Limb (tissue), 2 donors: ENCODE measurements at regions not wholly inside any gene's neighbourhood (a gene's known extent, or its start where the extent isn't known, plus 50 kb on each side); places are given as distances from the start of the nearest gene placed in this dataset.

ENCODE experiments used
- DNase-seq, 2 donors: peaks; one replicate each; pipeline ENCODE4 v3.0.0-alpha.2; 2016; ENCODE audit errors: extremely low spot score in 2 of 2

GRCh38 chr3:124486324-124486723, 243.9 kb upstream of the UMPS start:
- DNase-seq, result no peak

GRCh38 chr3:124489506-124489905, 240.7 kb upstream of the UMPS start:
- DNase-seq, result no peak

DNA sequence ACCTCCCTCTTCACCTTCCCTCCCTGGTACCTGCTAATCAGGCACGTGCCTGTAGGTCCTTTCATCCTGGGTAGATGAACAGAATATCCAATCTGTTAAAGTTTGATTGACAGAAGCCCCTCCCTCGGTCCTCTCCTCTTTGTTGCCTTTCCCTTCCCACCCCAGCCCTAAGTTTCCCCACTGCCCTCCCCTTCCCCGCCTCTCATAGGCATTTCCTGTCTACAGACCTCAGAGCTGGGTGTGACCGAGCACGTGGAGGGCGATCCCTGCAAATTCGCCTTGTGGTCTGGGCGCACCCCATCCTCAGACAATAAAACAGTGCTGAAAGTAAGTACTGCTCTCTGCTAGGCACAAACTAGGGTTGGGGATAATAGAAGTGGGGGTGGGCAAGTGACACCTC, 239.2 kb upstream of the UMPS start:
- DNase-seq, result no peak

DNA sequence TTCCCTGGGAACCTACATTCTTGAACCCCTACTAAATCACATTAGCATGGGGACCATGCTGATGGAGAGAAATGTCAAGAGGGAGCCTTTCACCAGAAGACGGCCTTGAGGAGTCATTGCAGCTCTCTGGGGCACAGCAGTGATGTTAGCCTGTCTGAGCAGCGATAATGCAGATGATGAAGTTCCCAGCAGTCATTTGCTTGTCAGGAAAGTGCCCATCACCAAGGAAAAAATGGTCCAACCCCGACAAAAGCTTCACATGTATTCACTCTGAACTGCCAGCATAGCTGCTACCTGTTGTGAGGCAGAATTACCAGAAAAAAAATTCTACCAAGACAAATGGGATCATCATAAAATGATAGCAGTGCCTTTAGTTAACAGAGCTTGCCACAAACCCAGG, 238.4 kb upstream of the UMPS start:
- DNase-seq, result no peak

GRCh38 chr3:124492824-124493223, 237.4 kb upstream of the UMPS start:
- no peak for DNase-seq

DNA sequence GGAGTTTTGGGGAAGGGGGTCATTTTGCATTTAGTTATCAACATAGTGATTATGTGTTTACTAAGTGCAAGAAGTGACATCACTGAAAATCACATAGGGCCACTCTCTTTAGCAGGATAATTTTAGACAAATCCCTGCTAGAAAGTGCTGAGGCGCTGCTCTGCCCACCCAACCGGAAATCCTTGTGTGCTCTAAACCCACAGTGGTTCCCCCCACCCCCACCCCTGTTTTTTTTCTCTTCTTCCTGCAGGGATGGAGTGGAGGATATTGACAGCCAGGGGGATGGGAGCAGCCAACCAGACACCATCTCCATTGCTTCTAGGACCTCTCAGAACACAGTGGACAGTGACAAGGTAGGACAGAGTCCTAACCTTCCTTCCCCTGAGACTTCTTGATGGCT, 234.2 kb upstream of the UMPS start:
- no peak for DNase-seq

- DNase-seq, result no peak
These were observed 232.8 kb upstream of the UMPS start for GRCh38 chr3:124497487-124497886.

DNA sequence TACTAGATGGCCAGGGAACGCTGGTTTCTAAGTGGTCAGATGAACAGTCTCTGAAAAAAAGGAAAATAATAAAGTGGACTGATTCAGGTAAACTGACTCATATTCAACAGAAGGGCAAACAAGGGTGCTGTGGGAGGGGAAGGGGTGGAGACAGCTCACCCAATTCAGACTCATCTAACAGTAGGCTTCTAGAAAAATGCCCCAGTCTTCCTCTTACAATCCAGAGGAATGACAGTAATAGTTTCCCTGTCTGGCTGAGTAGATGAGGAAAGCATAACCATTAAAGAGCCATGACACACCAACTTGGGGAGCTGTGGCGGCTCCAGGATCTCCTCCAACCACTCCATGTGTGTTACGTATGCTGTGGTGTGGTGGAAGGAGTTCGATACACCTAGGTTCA, 231.4 kb upstream of the UMPS start:
- DNase-seq, result no peak

- DNase-seq, result peak in 1 of 2 donors; percentile 24
These were observed 225.8 kb upstream of the UMPS start for GRCh38 chr3:124504332-124505059.

- no peak for DNase-seq
These were observed 220.4 kb upstream of the UMPS start for GRCh38 chr3:124509884-124510283.

DNA sequence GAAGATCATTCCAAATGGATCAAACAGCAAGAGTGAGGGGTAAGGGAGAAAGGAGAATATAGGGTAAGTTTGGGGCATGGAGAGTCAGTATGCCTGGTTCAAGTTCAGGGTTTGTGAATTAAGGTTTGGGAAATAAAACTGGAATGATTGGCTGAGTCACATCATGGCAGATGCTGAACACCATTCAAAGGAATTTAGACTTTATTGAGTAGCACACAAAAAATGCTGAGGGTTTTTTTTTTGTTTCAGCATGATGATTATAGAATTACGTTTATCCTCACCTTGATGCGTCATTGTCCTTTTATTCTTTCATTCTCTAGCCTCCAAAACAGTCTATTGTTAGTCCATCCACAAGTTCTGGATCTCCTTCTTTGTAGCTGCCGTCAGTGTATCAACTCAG, 220.0 kb upstream of the UMPS start:
- DNase-seq, result no peak

DNA sequence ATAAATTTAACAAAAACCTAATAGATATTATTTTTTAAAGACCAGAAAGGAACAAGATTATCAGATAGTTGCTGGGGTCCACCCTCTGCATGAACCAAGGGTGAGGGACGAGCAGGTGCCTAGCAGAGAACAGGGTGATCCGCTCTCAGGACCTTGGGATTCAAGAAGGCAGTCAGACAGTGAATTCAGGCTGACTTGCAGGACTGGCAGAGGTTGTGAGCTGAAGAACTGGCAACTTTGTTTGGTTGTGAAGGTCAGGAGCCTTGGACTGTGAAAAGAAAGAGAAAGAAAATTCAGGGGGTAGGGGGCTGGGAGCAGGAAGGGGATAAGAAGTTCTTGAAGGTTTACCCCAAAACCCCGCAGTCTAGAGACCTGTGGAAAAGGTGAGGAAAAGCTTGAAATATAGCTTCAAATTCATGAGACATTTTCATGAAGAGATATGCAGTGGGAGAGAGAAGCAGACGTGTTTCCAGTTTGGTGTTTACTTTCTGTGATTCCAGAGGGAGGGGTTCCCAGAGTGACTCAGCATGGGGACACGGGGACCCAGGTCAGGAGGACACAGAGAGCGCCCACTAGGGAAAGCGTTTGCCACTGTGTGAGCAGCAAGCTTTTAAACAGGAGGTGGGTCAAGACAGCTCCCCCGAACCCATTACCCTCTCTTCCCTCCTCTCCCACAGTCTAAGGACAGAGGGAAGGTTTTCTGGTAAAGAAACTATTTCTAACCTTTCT, 217.2 kb upstream of the UMPS start:
- DNase-seq, result no peak

DNA sequence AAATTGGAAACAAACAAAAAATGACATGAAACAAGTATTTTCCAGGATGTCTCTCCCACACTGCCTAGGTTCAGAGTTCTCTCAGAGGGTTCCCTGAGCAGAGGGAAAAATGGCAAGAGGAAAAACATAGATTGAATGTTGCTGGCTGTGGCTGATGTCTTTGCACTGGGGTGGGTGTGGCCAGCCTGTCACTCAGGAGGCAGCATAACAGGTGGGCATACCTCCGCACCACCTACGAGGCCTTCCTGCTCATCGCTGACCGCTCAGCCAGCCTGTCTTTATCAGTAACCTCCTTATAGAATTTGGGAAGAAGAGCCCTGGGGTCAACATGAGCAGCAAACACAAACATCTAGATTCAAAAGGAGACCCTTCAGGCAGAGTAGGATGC, 216.6 kb upstream of the UMPS start:
- DNase-seq, result no peak

DNA sequence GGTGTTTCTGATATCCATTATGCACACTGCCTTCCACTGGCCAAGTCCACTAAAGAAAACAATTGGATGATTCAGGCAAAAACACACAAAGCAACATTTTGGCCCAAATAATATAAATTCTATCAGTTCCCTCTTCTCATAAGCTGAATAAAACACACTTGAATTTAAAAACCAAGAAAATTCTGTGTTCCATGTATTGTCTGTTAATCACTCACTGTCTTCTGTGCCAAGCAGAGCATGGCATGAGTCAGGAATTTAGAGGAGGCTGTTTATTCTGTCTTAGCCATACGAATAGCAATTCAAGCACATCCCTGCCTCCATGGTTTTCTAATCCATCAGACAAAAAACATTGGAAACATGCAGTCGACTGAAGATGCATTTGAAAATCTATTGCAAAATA, 215.6 kb upstream of the UMPS start:
- no peak for DNase-seq

DNA sequence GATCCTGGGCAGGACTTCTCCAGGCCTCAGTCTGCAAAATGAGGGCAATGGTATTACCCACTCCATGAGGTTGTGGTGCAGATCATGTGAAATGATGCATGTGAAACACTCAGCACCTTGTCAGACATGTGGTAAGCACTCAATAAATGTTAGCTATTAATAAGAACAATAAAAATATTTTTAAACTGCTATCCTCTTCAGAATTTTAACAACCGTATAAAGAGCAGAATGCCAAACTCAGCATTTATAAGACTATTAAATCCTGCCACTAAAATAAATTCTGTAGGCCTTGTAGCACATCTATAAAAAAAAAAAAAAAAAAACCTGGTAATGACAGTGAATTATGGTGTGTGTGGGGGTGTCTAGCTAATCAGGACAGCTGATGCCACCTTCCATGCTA, 213.9 kb upstream of the UMPS start:
- DNase-seq, result no peak

DNA sequence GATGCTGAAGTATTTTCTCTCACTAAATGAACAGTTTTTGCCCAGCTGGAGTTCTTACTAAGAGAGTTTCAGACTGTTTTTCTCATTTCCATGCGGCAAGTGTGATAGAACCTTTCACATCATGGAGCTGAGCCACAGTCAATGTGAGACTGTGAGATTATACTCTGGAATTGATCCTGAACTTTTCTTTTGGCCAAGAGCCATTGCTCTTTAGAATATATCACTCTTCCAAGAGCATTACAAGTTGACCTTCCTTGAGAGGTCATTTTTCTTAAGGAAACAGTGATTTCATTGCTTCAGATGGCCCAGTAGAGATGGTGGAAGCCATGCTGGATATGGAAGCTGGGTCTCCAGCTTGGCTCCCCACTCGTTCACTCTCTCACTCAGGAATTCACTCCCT, 212.9 kb upstream of the UMPS start:
- peak in 1 of 2 donors; percentile 9 for DNase-seq

GRCh38 chr3:124518350-124518749, 211.9 kb upstream of the UMPS start:
- DNase-seq, result no peak

DNA sequence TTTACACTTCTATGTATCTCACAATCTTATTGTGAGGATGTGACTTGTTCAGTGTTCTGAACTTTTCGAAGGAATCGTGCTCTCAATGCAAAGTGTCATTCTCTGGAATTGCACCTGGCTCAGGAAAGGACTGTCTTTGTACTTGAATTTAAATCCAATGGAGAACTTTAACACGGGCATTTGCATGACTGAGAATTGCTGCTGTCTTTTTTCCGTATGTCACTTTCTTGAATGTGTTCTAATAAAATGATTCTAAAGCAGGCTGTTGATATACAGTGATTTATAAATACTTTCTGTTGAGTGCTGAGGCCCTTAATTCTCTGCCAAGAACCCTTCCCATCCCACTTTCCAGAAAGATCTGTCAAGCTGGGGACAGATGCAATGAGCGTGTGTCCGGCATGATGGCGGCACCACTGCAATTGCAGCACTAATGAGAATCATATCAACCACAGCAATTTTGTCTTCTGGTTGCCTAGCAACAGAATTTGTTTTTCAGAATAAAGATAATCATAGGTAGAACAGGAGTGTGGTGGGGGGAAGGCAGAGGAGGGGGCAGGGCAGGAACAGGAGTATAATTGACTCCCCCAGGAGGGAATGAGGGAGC, 210.6 kb upstream of the UMPS start:
- no peak for DNase-seq

DNA sequence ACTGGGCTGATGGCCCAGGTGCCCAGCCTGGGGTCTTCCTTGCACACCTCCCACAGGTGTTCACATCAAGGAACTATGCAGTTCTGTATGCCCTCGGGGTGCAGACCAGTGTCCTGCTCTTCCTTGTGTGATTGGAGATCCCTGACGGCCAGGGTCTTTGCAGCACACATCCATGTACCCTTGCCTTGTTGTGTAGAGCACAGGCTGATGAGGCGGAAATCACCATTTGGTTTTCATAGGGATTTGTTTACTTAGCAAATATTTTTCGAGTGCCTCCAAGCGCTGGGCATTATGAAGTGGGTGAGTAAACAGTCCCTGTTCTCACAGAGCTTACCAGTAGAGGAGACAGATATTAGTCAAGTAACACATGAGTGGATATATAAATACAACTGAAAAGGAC, 209.3 kb upstream of the UMPS start:
- DNase-seq, result no peak

GRCh38 chr3:124522082-124522625, 208.1 kb upstream of the UMPS start:
- no peak for DNase-seq

GRCh38 chr3:124526601-124527000, 203.7 kb upstream of the UMPS start:
- DNase-seq, result no peak

DNA sequence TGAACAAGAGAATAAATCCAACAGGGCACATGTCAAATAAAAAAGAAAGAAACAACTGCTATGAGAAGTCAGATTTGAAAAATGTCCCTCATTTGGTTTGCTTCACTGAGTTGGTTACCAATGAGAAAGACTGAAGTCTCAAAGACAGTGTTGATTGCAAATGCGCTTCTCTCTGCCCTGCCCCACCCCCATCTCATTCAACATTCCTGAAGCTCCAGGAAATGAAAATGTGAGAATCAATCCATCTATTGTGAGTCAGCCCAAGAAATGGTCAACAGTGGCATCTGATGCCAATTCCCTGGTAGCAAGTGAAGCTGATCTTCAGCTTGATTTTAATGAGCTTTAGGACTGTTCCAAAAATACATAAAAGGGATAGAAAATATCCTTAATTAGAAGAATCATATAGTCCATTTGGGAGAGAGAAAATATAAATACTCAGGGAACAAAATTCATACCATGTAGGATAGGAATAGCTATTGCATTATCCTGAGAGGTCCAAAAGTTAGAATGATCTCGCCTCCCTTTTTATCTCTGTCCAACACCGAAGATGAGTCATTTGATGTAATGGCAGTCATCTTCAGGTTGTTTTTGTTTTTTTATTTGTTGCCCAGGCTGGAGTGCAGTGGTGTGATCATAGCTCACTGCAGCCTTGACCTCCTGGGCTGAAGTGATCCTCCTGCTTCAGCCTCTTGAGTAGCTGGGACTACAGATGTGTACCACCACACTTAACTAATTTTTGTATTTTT, 200.3 kb upstream of the UMPS start:
- DNase-seq, result no peak
